GM18517 (cell line): ENCODE measurements at regions not wholly inside any gene's neighbourhood (a gene's known extent, or its start where the extent isn't known, plus 50 kb on each side); places are given as distances from the start of the nearest gene placed in this dataset.

ENCODE experiments used
- ATAC-seq: cut with Tn5 transposase; IDR thresholded peaks from one replicate; pipeline ENCODE4 v1.9.1; 2021; ENCODE audit warnings: mild to moderate bottlenecking, moderate library complexity; ENCODE audit not compliant: unreplicated experiment

DNA sequence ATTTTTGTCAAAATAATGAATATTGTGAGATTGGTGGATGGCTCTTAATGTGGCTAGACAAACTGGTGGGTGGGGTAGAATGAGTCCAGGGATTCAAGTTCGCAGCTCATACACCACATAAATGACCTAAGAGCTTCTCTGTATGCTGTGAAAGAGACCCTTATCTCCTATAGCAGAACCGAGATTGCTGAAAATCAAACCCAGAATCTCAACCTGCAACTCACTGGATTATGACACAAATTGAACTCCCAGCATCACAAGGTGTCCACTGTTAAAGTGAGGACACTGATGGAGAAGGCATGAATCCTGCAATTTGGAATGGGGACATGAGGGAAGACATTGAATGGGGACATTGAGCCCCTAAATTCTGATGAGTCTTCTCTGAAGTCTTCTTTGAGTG is 51.3 kb upstream of the CNKSR3 start:
- ATAC-seq = no peak

DNA sequence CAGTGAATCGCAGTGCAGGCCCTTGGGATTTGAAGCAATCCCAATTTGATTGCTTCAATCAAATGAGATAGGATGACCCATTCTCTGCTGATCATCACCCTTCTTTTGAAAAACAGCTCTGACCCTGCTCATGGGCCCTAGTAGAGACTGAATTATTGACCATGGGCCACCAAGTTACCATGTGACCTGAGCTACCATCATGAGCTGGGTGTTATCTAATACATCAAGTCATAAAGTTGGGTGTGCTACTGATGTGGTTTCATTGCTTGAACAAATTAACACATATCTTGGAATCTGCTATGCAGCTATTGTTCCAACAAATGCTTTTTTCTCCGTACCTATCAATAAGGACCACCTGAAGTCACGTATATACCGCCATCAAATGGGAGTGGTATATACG is 54.8 kb upstream of the CNKSR3 start:
- ATAC-seq = no peak

DNA sequence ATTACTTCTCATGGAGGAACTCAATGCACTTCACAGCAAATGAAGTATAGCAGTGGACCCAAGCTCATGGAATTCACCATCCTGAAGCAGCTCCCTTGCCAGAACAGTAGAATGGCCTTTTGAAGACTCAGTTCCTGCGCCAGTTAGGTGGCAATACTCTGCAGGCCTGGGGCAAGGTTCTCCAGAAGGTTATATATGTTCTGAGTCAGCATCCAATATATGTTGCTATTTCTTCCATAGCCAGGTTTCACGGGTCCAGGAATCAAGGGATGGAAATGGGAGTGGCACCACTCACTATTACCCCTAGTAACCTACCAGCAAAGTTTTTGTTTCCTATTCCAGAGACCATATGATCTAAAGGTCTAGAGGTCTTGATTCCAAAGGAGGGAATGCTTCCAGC is 56.4 kb upstream of the CNKSR3 start:
- ATAC-seq = no peak

DNA sequence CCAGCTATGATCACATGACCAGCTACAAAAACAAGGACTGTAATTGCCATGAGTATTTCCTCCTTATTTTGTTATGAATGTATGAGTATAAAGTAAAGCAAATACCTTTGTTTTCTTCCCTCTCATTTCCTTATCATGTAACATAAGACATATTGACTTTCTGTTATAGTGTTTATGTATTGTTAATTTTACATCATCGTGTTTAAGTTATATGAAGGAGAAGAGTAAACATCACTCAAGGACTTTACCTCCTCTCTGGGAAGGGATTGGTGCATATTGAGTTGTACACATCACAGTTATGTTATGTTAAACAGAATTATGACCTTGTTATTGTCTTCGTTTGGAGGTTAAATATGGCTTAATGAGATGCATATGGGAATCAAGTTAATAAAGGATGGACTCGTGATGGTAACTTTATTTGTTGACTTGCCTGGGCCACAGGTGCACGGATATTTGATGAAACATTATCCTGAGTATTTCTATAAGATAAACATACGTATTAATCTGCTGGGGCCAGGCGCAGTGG is 57.3 kb upstream of the CNKSR3 start:
- ATAC-seq = no peak

DNA sequence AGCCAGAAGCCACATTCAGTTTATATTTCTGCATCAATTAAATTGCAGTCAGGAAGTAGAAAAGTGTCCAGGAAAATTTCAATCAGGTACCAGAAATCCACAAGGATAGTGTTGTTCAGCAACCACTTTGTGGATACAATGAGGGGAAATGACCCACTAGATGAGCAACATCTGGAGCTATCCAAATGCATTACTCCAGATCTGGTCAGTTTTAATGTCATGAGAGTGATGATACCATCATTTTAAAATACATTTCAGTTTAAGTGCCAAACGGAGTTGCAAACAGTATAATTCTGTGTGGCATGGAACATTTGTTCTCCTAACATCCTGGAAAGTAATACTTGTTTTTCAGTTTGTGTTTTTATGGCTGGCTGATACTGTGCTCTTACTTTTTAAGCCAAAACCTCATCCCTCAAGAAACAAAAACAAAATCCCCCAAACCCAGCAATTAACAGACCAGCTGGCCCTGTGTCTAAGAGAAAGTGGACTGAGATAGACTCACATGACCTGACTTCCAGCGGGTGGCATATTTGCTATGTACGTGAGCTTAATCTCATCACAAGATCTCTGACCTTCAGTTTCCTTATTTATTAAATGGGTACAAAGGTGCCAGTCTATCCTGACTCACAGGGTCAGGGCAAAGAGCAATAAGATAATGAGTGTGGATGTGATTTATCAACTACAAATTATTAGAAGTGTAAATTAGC is 58.8 kb upstream of the CNKSR3 start:
- ATAC-seq = no peak

DNA sequence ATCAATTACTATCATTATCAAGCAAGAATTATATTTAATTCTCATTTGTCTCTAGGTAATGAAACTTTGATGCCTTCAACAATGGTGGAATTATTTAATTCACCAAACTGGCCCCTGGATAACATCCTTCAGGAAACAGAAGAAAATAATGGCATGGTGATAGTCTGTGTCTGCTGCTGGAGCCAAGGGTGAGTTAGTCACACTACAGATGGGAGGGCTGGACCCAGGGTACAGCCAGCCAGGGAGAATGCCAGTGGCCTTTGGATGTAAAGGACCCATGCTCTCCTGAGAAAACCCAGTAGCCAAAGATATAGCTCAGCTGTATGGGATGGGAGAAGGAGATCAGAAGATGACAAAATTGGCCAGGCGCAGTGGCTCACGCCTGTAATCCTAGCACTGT is 60.0 kb upstream of the CNKSR3 start:
- ATAC-seq = no peak

DNA sequence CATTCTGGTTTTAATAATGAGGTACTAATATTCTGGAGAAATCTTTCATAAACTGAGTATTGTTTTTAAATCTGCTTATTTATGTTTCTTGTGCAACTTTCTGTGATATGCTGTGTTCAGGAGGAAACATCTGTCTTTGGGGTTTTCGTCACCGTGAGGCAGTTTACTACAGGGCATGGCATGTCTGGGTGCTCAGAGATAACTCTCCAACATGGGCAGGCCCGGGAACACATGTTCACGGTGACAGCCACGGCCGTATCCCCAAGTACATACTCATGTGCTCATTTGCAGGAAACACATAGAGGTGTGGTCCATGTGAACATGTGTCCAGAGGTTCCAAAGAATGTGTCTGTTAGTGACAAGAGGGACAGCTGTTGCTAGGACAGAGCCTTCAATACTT is 62.1 kb upstream of the CNKSR3 start:
- ATAC-seq = no peak

DNA sequence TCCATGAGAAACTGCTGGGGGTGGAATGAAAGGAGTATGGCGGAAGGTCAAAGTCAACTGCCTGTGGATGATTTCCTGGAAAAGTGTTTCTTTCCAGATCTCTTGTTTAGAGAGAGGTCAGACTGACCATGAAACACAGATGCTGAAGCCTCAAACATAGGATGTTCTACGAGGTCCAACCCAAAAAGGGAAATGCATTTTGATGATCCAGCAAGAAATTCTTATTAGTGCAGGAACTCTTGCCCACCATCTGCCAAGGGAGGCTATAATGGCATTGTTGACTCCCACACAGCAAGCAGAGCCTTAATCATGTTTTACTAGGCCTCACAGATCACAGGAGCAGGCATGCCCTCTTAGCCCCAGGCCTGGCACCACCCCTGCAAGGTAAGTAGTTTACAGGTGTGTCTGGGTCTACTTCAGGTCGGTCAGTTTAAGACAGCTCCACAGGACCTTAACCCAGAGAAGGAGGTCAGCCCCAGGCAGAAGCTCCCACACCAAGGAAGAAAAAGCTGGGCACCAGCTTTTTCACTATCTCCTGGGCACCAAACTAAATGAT is 67.6 kb upstream of the CNKSR3 start:
- ATAC-seq = no peak

DNA sequence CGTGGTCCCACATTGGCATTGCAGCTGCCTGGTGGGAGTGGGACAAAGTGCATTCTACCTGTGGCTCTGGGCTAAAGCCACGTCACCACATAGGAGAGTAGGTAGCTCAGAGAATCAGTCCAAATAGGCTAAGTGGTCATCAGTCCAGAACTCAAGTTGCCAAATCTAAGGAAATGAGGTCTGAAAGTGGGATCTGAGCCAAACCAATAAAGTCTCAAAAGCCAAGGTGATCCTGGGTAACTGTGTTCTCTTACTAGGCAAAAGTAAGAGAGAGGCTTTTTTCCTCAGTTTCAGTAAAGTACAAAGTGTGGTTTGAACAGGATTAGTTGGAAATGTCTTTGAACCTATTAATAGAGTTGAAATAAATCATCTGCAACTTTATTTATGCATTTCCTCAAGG is 68.6 kb upstream of the CNKSR3 start:
- ATAC-seq = no peak

DNA sequence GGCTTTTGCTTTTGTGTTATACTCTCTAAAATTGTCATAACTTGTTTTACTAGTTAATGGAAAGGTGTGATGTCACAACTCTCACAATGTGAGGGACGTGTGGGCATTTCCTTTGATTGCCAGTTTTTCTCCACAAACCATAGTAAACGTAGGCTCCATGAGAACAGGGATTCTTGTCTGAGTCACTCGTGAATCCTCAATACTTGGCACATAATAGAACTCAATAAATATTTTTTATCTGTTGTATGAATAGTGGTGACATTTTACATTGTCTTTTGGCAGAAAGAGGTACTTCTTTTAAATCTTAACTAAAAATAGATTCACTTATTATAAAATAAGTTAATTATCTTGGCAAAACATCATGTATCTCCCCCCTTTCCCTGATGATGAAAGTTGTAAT is 69.0 kb upstream of the CNKSR3 start:
- no peak for ATAC-seq

DNA sequence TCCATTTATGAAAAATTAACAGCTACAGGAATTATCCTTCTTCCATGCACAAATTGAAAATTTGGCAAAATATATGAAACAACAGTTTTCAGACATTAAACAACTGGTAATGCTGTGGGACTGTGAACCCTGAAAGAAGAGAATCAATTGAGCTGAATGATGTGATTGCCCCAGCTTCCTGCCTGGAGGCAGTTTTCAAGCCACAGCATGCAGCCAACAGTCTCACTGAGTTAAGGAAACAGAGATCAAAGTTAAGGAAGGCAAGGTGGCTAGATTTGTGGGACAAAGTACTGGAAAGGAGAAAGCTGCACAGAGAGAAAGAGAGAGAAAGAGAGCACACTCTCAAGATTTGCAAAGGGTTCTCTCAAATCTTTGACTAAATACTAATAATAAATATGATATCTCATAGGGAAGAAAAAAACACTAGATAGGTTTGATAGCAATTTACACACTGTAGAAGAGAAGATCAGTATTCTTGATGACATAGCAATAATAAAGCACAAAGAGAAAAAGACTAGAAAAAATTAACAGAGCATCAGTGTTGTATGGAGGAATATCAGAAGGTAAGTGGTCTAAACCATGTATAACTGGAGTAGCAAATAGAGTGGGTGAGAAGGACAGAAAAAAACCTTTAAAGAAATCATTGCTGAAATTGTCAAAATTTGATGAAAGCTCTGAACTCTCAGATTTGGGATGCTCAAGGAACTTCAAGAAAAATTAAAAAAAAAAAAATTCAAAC is 70.1 kb upstream of the CNKSR3 start:
- no peak for ATAC-seq

DNA sequence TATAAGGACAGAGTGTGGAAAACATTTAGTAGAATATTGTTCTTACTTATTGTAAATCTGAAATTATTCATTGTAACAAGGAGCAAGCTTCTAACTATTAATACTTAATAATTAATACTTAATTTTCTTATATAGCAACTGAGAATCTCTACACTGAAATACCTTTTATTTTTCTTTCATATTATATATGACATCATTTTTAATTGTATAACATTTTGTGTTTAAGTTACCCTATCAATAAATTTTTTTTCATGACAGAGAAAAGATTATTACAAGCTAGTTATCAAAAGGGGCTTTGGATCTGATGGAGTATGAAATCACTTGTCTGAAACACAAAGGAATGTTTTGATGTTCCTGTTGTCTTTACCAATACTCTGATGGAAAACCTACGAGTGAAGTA is 72.2 kb upstream of the CNKSR3 start:
- no peak for ATAC-seq

DNA sequence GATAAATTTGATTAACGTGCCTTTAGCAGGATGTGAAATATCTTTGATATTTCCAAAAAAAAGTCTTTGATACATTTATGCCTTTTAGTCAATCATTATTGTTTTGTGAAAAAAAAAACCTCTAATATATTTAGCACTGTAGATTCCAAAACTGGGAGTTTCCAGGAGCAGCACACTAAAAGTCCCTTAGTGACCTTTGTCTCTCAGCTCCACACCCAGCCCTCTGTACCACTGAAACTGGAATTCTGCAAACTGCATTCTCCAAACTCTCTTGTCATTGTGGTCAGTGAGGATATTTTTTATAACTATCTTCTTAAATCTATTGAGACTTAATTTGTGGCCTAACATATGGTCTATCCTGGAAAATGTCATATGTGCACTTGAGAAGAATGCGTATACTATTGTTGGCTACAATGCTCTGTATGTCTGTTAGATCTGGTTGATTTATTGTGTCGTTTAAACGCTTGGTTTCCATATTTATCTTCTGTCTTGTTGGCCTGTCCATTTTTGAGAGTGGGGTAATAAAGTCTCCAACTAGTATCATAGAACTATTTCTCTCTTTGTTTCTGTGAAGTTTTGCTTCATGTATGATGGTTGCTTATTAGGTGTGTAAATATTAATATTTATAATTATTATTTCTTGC is 73.2 kb upstream of the CNKSR3 start:
- no peak for ATAC-seq

DNA sequence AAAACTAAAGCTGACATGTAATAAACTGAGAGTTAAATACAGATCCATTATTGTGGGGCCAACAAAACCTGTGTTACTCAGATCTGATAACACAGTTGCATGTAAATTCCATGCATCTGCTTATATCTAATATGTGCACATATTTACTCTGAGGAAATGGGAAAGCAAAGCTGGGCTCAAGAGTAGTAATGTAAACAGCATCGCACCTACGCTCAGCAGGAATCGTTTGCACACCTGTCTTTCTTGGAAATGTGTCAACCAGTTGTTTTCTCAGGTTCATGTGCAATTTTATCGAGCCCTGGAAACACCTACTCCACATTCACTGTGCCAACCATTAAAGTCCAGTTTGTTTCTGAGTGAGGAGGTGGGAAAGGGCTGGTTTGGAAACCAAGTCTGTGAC is 80.3 kb upstream of the CNKSR3 start:
- no peak for ATAC-seq

DNA sequence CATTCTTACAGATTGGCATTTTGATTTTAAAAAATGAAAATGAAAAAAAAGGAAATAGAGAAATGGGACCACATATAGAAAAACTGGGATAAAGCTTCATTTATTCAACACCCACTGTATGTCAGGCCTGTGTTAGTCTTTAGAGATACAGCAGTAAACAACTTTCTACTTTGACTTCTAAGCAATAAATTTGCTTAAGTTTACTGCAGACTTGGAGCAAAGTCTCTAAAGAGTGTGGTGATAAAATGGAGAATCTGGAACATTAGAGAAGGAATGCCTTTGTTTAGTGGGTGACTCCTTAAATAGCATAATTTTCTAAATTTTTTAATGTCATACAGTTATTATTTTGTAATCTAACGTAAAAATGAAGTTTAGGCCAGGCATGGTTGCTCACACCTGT is 80.7 kb upstream of the CNKSR3 start:
- no peak for ATAC-seq

DNA sequence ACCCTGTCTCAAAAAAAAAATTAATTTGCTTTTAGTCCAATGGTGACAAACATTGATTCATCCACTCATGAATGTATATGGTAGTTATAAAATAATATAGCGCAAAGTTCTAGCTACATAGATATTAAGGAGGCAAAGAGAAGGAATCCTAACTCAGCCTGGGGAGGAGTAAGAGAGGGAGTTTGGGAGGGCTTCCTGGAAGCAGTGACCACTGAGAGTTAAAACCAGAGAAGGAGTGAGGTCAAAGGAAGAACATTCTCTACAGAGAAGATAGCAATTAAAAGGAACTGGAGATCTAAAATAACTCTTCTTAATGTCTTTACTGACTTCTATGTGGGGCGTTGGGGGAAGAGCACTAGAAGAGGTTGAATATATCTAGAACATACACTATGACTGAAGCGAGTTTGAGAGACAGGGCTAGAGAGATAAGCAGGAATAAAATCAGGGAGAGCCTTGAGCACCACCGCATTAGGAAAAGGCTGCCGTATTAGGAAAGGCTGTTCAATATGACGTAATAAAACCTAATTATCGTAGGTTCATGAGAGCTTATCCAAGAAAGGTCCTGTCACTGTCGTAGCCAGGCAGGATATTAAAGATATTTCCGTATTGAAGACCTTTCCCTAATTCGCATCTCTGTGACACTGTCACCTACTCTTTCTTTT is 81.8 kb upstream of the CNKSR3 start:
- no peak for ATAC-seq

DNA sequence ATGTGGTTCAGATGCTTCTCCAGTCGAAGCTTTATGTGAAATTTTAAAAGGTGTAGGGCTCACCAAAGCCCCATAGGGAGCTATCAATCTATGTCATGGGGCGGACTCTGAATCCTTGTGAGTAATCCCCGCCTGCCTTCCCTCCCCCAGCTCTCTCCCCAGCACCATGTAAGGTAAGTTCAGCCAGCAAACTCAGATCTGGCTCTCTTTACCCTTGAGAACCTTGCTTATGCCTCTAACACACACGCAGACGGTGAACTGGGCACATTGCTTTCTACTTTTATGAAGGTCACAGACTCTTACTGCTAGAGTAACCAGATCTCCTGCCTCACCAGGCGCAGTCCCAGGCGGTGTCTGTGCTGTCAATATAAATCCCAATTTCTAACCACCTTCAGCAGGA is 82.6 kb upstream of the CNKSR3 start:
- no peak for ATAC-seq

DNA sequence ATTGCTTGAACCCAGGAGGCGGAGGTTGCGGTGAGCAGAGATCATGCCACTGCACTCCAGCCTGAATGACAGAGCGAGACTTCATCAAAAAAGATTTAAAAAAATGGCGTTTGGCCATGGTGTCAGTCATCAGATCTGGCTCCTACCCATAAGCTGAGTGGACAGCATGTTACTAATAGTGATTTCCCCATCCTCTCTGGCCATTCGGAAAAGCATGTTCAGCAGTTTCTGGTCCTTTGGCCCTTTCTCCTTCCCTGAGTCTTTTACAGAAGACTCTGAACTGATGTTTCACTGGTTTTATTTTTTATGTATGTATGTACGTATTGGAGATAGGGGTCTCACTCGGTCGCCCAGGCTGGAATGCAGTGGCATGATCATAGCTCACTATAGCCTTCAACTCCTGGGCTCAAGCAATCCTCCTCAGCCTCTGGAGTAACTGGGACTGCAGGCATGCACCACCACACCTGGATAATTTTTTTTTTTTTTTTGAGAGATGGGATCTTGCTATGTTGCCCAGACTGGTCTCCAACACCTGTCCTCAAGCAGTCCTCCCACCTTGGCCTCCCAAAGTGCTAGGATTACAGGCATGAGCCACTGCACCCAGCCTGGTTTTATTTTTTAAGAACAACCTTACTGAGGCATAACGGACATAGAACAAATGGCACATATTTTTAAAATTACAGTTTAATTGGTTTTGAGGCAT is 84.2 kb upstream of the CNKSR3 start:
- no peak for ATAC-seq

DNA sequence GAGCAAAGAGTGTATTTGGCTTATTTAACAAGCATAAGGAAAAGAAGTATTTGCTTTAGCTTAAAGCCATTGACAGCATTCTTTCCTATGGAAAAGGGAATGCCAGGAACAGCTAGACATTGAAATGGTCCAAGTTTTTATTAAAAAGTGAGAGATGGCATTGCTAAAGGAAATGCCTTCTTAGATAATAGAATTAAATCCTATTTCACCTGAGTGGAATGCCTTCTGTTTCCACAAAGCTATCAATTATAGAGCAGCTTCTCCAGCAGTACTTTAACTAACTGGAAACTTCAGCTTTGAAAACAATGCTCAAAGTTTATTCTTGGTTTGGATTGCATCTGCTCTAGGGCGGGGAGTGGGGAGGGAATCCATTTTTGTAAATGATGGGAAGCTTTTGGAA is 85.1 kb upstream of the CNKSR3 start:
- ATAC-seq = no peak

DNA sequence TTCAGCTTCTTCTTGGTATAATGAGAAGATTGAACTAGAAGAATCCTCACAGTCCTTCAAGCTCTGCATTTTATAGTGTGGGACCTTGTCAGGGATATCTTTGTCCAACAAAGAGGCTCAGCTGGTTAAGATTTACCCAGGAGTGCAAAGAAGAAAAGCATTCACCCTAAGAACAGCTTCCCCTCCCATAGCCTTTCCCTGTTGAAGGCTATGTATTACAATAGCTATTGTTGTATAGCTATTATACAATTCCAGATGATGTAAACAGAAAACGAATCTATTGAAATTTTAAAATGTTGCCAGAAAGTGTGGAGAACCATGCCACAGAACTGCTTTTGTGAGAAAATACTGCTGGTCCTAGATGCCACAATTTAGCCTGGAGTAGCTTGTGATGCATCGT is 85.5 kb upstream of the CNKSR3 start:
- no peak for ATAC-seq

DNA sequence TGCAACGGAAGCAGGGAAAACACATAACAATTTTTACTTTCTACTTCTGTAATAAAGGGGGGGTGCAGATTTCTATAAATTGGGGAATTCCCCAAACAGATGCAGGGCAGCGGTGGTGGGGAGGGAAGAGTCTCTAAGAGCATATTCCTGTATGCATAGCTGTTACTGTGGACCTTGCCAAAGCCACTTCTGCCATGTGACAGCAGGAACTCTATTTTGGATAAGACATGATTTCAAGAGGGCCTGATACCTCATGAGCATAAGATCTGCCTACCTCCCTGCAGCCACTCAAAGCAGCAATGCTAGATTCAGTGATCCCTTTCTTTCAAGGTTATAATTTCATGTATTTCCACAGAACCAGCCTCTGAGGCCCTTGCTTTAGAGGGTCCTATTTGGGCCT is 86.2 kb upstream of the CNKSR3 start:
- ATAC-seq = no peak
